ENCODE measurements at regions not wholly inside any gene's neighbourhood (a gene's known extent, or its start where the extent isn't known, plus 50 kb on each side); places are given as distances from the start of the nearest gene placed in this dataset.

DNA sequence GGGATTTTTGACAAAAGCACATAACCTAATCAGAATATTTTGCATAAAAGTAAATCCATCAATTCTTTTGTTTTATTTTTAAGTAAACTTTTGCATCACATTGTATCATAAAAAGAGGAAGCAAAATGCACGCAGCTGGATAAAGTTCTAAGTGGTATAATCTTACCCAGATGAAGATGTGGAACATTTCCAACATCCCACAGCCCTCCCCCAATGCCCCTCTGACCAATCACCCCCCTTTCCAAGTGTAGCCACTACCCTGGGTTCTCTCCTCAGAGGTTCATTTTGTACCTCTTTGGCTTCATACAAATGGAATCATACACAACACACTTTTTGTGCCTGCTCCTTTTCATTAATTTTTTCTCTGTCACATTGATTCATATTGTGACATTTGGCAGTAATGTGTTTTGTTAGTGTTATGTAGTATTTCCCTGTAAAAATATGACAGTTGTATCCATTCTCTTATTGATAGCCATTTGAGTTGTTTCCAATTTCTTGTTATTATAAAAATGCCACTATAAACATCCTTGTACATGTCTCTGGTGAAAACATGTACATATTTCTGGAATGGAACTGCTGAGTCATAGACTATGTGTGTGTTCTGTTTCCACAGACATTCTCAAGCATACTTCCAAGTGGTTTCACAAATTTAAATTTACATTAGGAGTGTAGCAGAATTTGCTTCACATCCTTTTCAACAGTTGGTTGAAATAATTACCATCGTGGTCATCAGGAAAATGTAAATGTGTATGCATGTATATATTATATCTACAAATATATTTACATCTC is 92.9 kb upstream of the SYNDIG1 start:
- DNase-seq: no peak

DNA sequence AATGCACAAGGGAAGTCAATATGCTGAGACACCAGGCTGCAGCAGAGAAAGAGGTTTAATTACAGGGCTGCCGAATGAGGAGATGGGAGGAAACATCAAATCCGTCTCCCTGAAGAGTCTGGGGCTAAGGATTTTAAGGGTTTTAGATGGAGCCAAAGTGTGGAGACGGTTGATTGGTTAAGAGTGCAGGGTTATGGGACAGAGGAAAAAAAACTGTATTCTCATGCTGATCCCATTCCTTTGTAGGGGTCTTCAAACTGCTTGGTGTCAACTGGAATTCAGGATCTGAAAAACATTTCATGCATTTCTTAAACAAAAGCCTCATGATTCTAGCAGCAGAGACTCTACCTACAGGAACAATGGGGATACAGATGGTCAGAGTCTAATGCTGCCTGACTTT is 96.1 kb upstream of the SYNDIG1 start:
- no peak for DNase-seq

DNA sequence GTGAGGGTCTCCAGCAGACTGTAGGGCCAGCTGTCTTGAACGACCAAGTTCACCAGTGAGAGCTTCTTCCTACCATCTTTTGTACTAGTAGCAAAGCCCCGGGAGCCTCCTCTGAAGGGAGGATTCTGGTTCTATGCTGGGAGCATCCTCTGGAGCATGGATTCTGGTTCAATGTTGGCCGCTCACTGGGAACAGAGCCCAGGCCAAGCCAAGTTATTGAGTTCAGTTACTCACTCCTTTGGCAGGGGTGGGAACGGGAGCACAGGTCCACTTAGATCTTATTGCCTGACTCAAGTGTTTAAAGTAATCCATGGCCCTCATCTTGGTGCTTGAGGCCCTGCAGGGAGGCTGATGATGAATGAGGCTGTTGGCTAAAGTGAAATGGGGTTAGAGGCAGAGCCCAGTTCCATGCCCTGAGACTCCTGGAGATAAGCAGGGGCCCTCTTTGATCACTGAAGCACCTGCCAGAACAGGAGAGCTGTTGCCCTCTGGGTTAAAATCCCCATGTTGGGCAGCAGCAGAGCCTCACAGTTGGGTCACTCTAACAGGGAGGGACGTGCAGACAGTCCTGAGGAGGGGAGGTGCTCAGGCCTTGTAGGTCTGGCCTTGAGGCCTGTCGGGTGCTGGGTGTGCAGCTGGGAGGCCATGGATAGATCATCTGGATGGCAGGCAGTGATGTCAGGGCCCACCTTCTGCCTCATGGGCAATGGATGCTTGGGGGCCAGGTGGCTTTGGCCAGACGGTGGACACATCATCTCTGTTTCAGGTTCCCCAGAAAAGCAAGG is 98.3 kb upstream of the SYNDIG1 start:
- no peak for DNase-seq

DNA sequence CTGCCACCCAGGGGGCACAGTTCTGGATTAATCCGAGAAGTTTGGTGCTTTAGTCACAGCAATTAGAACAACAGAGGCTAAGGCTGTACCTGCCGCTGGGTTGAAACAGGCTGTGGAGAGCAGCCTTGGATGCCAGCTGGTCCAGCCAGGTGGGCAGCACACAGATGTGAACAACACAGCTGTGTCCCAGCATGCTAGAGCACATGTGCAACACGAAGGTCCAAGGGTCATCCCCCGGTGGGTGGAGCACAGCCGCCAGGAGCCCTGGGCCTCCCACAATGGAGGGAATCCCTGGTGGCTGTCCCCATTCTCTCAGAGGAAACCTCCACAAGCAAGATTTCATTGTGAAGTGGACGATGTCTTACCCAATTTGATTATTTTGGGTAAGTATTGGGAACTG is 99.2 kb upstream of the SYNDIG1 start:
- DNase-seq: no peak

DNA sequence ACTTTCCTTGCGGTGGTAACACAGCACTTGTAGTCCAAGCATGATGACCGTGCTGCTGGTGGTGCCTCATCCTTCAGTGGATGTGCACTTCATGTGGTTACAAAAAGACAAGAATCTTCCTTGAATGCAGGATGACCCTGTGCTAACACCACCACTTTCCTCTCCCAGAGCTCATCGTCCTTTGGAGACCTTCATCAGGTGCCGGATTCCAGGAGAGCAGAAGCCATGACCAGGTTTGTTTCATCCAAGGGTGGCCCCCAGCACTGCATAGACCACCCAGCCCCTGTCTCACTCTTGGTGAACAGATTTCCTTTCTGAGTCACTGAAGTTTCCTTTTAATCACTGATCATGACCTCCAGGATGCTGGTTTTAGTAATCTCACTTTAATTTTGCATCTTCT is 101.2 kb upstream of the SYNDIG1 start:
- DNase-seq: no peak

DNA sequence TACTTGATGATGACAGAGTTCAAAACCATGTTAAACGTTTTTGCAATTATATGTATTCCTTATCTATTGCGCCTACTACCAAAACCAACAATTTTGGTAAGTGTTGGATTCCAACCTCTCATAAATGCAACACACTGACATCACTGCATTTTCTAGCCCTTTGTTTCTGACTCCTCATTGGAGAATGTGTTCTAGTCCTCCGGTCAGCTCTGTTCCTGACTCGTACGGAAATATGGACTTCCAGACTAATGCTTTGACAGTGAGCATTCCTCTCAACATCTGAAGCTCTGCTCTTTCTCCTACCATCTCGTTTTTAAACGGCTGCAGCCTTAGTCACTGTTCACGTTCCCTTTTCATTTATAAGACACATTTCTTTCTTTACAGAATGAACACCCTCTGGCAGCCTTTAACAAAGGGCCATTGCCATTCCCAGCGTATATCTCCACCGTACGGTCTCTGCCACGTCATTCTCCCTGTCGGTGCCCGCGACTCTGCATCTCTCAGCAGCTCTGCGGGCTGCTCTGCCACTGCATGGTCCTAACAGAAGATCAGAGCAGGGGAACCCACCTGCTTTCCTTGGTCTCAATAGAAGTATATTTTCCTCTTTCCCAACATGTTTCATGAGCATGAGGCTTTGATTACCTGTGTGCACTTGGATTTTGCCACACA is 103.0 kb upstream of the SYNDIG1 start:
- DNase-seq: no peak

DNA sequence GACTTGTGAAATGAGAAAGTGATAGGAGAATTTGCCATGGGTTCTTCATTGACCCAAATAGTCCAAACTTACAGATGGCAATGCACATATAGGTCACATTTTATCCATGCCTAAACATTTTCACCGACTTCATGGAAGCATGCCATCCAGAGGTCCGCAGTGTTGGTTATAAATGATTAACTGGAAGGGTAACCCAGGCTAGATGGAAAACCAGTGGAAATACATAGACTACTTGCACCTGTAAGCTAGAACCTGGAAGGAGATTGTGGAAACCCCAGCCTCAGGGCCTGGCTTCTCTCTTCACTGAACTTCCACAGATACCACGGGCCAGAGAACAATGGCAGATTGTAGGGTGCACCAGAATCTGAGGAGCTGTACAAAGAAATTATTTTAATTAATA is 103.8 kb upstream of the SYNDIG1 start:
- no peak for DNase-seq

DNA sequence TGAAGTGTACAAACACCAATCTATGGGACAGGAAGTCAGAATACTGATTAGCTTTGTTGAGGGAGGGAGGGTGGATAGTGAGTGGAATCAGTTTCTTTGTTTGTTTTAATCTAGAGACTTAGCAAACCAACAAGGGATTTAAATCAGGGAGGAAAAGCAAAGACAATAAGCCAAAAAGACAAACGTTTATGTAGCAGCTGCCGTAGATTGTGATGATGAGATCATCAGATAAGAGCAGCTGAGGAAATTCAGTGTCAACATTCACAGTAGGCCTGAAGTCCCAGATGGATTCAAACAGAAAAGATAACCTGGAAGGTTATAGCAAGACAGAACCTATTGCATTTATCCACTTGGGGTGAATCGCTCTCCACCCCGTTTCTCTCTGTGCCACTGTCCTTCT is 104.9 kb upstream of the SYNDIG1 start:
- DNase-seq: no peak

DNA sequence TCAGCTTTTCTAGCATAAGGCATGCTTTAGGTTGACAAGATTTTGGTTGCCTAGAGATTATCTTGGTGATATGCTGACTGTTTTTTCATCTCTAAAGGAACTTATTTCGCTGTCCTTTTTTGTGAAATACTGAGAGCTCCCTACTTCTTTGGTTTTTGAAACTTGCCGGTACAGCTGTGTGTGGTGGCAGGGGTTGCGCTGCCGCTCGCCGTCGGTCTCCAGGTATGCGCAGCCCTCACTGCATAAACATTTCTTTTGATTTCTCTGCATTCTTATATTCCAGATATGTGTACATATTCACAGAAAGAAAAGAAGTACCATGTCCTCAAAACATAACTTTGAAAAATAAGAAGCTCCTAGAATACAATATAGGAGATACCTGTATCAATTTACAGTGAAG is 106.4 kb upstream of the SYNDIG1 start:
- DNase-seq: no peak

DNA sequence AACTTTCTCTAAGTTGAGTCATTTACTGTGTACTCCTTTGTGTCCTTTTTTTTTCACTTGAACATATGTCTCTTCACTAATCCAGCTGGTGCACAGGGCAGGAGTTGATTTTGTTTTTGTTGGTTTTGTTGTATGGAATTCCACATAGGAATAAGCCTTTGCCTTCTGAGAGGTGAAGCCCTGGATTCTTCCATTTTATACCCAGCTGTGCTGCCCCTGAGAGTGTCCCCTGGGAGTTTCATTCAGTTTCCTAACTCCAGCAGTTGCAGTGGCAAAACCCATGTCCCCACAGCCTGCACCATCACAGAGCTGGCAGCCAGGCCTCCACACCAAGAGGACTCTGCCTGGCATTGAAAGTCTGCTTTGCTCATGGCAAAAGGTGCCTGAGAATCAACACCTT is 107.3 kb upstream of the SYNDIG1 start:
- no peak for DNase-seq

DNA sequence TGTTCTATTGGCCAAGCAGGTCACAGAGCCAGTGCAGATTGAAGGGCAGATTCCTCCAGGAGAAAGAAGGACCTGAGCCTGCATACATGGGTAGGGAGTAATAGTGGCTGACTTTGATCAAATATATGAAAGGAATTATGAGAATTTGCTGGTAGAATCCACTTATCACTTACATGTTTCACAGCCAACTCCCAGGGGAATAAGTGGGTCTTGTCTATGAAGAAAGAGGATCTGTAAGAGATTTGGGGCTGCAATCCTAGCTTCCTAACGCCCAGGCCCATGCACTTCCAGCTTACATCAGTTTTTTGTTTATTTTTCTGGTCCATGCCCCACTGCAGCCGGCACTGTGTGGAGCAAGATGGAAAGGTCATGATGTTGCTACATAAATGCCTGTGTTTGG is 107.9 kb upstream of the SYNDIG1 start:
- no peak for DNase-seq

DNA sequence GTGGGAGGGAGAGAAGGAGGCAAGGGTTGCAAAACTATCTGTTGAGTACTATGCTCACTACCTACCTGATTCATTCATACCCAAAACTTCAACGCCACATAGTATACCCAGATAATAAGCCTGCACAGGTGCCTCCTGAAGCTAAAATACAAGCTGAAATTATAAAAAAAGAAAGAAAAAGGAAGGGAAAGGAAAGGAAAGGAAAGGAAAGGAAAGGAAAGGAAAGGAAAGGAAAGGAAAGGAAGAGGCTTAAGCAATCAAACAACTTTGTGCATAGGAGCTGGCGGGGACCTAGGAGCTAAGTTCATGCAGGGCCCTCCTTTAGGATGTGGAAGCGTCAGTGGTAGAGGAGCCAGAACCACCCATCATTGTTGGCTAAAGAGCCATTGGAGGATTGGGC is 108.9 kb upstream of the SYNDIG1 start:
- no peak for DNase-seq

DNA sequence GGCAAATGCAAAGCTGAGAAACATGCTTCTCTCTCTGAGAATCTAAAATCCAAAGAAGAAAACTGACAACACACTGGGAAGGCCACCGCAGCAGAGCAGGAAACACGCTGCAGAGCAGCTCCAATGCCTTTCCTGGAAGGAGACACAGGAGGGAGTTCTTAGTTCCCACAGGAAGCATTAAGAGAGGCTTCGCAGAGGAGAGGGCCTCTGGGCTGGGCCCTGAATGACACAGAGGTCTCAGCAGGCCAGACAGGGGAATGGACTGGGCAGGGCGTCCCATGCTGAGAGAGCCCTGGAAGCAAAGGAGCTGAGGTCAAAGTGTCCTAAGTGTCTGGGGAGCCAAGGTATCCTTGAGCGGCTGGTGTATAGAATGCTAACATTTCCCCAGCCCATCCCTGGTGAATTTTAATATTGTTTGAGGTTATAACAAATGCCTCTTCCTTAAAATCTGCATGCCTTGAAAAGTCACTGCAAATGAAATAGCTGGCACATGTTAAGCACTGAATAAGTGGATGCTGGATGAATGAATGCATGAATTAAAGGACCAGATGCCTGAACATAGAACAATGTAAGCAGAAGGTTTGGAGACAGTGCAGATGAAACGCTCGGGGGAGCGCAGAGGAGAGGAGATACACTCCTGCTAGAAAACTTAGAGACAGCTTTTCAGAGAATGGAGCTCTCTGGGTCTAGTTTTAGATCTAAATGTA is 110.0 kb upstream of the SYNDIG1 start:
- DNase-seq: no peak

DNA sequence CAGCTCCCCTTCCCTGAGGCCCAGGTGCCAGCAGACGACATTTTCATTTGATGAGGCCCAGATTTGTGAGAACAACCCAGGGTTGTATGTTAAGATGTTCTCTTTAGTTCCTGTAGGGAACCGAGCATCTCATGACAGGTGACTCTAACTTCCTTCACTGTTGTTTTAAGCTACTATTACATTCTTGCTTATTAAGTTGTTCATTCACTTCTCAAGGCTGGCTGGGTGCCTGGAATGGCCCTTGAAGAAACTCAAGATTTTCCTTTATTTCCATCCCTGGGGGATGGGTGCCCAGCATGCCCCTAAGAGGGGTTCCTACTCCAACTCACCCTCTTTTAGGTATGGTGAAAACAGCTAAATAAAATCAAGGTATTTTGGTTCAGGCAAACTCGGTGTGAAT is 111.5 kb upstream of the SYNDIG1 start:
- DNase-seq: no peak

DNA sequence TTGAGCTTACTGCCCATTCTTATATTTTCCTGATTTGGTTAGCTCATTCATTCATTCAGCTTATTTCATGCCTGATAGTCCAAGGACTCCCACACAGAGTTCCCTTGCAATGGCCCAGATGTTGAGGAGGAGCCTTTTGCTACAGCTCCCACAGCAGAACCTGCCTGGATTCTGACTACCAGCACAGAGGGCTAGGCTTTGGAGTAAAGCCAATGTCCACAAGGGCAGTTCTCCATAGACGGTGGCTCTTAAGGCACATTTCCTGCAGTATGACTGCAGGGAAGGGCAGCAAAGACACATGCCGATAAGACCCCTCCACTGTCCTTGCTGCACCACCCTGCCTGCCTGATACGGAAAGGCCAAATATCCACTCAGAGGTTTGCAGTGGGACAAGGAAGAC is 112.3 kb upstream of the SYNDIG1 start:
- no peak for DNase-seq

DNA sequence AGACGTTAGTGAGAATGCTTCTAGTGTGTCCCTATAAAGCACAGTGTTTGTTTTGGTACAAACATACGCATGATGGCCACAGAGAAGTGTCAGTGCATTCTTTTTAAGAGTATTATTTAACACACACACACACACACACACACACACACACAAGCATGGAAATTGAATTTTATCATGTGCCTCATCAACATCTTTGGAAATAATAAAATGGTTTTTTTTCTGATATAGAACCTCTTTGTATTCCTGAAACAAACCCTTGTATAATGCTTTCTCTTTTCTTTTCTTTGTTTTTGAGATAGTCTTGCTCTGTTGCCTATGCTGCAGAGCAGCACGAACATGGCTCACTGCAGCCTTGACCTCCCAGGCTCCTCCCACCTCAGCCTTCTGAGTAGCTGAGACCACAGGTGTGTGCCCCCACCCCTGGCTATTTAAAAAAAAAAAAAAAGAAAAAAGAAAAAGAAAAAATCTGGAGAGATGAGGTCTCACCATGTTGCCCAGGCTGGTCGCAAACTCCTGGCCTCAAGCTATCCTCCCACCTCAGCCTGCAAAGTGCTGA is 116.2 kb upstream of the SYNDIG1 start:
- no peak for DNase-seq

DNA sequence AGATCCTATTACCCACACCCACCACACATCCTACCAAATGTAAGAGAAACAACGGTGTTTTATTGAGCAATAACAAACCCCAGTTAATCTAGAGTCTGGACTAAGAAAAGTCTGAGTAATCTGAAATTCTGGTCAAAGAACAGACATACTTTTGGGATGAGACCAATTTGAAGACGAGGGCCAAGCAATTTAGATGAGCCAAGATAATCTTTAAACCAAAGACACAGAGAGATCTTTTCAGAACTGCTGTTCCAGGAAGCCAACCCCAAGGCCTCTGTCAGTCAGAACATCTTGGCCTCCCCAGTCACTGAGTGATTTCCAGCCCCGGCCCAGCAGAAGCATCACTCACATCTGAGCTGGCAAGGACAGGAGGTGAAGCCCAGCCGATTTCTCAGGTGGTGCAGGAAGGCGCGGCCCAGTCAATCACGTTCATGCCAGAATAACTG is 118.5 kb upstream of the SYNDIG1 start:
- DNase-seq: no peak

DNA sequence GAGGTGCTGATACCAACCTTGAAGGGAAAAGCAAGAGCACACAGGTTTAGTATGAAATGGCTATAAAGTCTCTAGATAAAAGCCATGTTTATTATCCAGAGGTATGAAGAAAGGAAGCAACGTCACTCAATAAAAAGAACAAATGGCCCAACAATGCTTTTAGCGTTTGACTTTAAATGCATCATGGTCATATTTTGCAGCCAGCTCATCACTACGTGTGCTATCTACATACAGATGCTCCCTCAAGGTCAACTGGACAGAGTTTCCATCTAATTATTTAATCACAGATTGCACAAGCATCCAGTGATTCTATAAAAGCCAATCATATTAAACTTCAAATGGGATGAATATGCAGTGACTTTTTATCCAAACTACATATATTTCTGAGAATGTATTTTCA is 127.6 kb upstream of the SYNDIG1 start:
- DNase-seq: no peak

DNA sequence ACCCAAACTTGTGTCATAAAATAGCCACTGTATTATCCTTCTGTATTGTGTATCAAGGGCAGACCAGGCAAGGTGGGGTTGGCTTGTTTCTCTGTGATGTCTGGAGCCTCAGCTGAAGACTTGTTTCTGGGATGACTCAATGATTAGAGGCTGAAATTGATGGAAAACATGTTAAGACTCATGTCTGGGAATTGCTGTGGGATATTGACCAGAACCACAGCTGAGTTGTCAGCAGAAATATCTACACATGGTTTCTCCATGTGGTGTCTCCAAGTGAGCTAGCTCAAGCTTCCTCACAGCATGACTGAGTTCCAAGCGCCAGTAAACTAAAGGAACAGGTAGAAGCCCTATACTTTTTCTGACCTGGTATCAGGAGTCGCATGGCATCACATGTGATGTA is 128.5 kb upstream of the SYNDIG1 start:
- no peak for DNase-seq

DNA sequence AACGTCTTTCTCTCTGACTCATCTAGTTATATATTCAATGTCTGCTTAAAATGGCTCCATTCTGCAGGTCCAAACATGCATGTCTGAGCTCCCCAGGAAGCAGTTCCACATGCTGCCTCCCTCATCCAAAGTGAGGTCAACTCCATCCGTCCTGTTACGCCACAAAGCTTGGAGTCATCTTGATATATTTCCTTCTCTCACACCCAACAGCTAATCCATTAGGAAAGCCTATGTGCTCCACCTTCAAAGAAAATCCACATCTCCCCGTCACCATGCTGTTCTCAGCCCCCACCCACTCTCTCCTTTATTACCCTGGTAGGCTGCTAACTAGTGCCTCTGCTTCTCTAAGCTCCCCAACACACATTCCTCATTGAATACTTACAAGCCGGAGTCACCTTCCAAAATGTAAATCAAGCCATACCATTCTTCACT is 130.2 kb upstream of the SYNDIG1 start:
- no peak for DNase-seq

DNA sequence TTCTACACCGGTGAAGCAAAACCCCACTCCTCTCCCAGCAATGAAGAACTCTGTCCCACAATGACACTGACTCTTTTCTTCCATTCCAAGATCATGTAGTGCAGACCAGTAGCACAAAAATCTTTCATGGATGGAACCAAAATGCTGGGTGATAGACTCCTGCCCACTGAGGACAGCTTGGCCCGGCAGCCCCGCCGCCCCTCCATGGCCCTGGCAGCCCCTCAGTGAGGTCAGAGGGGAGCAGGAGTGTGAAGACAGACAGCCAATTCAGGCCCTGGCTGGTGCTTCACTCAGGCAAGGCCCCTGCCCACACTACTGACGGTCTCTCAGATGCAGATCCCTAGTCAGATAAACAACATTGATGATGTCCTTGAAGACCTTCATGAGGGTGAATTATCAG is 131.9 kb upstream of the SYNDIG1 start:
- DNase-seq: no peak

DNA sequence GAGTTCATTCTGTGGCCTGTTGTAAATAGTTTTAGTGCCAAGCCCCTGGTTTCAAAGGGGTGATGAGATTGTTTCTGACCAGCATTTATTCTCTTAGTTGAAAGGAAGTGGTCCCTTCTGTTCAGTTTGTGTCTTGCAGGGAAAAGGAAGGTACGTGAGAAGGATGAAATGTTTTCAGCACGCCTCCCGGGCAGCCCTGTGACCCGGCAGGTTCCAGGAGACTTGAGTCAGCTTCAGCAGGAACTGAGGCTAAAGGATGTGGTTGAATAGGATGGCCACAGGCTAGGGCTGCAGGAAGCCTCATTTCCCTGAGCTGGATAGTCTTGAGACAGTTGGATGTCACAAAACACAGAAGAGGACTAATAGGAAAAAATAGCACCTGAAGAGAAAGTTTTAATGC is 132.4 kb upstream of the SYNDIG1 start:
- no peak for DNase-seq

DNA sequence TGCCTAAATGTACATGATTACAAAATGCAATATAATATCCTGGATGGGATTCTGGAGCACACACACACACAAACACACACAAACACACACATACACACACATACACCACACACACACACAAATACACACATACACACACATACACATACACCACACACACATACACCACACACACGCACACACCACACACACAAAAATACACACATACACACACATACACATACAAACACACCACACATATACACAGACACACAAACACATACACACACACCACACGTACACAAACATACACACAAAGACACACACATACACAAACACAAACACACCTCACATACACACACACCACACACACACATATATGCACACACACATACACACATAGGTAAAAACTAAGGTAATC is 134.6 kb upstream of the SYNDIG1 start:
- DNase-seq: no peak
